DOHH2 (cell line): ENCODE measurements at regions not wholly inside any gene's neighbourhood (a gene's known extent, or its start where the extent isn't known, plus 50 kb on each side); places are given as distances from the start of the nearest gene placed in this dataset.
"Not testable (repeated sequence)": the region's sequence is repeated elsewhere in the genome, so short reads cannot be mapped to it uniquely, and the experiment has no call there.

Source experiments
- H3F3A ChIP-seq: fragments of 200-600 bp; sonication (generic), shearing (Covaris generic); 2 replicates; pipeline ENCODE4 v1.6.0; 2016; ENCODE audit warnings: antibody characterized with exemption, mild to moderate bottlenecking; ENCODE audit not compliant: control insufficient read depth, insufficient read depth
- H3K27ac ChIP-seq: fragments of 200-600 bp; sonication (generic); 2 replicates; pipeline ENCODE4 v1.5.1; 2014; ENCODE audit warnings: low read depth, mild to moderate bottlenecking, low read length, moderate library complexity
- H3K27me3 ChIP-seq: fragments of 200-600 bp; sonication (generic); 2 replicates; pipeline ENCODE4 v1.6.1; 2014; ENCODE audit warnings: mild to moderate bottlenecking, low read length, mixed read lengths; ENCODE audit not compliant: control insufficient read depth
- H3K36me3 ChIP-seq: fragments of 200-600 bp; sonication (generic); 2 replicates; pipeline ENCODE4 v1.6.1; 2014; ENCODE audit warnings: mild to moderate bottlenecking, low read length, moderate library complexity, mixed read lengths; ENCODE audit not compliant: control insufficient read depth
- H3K4me1 ChIP-seq: fragments of 200-600 bp; sonication (generic); 2 replicates; pipeline ENCODE4 v1.6.1; 2014; ENCODE audit warnings: mild to moderate bottlenecking, low read length, mixed read lengths; ENCODE audit not compliant: control insufficient read depth
- H3K4me2 ChIP-seq: fragments of 200-600 bp; sonication (generic); 2 replicates; pipeline ENCODE4 v1.6.0; 2014; ENCODE audit warnings: mild to moderate bottlenecking, low read length, moderate library complexity
- H3K4me3 ChIP-seq: fragments of 200-600 bp; sonication (generic); 2 replicates; pipeline ENCODE4 v1.5.1; 2014; ENCODE audit warnings: mild to moderate bottlenecking, low read length, mixed read lengths
- H3K79me2 ChIP-seq: fragments of 200-600 bp; sonication (generic); 2 replicates; pipeline ENCODE4 v1.6.1; 2014; ENCODE audit warnings: mild to moderate bottlenecking, low read length, mixed read lengths; ENCODE audit not compliant: control insufficient read depth
- H3K9me2 ChIP-seq: fragments of 200-600 bp; sonication (generic); replicated peaks from 2 replicates; pipeline ENCODE4 v1.6.1; 2014; ENCODE audit warnings: mild to moderate bottlenecking, low read length, mixed read lengths; ENCODE audit not compliant: control insufficient read depth
- H3K9me3 ChIP-seq: fragments of 200-600 bp; sonication (generic); 2 replicates; pipeline ENCODE4 v1.6.1; 2014; ENCODE audit warnings: antibody characterized with exemption, low read length, mixed read lengths; ENCODE audit not compliant: control insufficient read depth, insufficient read depth
- H4K20me1 ChIP-seq: fragments of 200-600 bp; sonication (generic); 2 replicates; pipeline ENCODE4 v1.6.0; 2014; ENCODE audit warnings: low read depth, mild to moderate bottlenecking, antibody characterized with exemption, low read length, moderate library complexity; ENCODE audit not compliant: control insufficient read depth, insufficient read depth

DNA sequence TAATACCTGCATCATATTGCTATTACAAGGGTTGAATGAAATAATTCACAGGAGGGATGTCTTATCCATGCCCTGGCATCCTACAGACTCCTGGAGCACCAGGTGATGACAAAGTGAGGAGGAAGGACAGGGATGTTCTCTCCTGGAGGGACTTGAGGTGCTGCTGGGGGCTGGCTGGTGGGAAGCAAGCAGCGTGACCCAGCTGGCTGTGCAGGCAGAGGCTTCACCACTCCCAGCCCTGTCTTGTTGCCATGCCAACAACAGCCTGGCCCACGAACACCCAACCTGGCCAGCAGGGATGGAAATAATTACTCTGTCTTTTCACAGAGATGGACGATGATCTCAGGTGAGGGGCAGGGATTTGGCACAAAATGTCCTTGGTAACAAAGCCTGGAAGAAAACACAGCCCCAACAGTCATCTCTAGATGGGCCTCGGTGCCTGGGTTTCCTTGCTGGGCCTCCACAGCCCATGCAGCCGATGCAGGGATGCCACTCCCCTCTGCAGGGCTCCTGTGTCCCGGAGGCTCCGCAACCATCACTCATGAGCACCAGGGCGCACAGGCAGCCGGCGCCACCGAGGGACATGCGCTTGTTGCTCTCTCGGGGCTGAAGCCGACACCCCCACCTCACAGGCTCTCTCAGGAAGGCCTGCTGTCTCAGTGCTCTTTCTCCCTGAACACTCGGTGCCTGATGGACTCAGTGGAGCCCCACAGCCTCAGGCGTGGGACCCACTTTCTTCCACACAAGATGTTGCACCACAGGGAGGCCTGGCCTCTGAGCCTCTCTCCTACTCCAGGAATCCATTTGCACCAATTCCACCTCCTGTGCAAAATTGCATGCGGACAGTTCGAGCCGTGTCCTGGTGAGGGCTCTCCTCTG is 205.9 kb downstream of the LAT start:
- H3K27ac ChIP-seq, H3K36me3 ChIP-seq, H3F3A ChIP-seq, H3K9me3 ChIP-seq, H3K4me2 ChIP-seq, H3K79me2 ChIP-seq, H3K4me3 ChIP-seq, H3K4me1 ChIP-seq, H3K27me3 ChIP-seq, H4K20me1 ChIP-seq, H3K9me2 ChIP-seq: not testable (repeated sequence)

DNA sequence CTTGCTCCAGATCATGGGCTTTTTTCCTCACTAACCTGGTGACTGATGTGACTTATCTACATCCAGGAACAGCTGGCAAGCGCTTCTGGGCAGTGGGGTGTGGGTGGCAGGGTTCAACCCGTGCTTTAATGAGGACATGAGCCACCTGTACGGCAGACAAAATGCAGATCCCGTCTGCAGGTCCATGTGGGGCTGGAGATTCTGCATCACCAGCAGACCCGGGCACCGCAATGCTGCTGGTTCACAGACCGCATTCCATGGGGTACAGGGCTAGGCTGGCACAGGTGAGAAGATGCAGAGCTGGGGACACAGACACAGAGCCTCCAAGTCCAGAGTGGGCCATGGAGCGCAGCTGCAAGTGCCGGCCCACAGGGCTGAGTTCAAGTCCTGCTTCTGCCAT is 204.0 kb downstream of the LAT start:
- not testable (repeated sequence) for H3K27ac ChIP-seq, H4K20me1 ChIP-seq, H3K27me3 ChIP-seq, H3K9me3 ChIP-seq, H3K4me3 ChIP-seq, H3F3A ChIP-seq, H3K36me3 ChIP-seq, H3K9me2 ChIP-seq, H3K4me1 ChIP-seq, H3K79me2 ChIP-seq, H3K4me2 ChIP-seq

DNA sequence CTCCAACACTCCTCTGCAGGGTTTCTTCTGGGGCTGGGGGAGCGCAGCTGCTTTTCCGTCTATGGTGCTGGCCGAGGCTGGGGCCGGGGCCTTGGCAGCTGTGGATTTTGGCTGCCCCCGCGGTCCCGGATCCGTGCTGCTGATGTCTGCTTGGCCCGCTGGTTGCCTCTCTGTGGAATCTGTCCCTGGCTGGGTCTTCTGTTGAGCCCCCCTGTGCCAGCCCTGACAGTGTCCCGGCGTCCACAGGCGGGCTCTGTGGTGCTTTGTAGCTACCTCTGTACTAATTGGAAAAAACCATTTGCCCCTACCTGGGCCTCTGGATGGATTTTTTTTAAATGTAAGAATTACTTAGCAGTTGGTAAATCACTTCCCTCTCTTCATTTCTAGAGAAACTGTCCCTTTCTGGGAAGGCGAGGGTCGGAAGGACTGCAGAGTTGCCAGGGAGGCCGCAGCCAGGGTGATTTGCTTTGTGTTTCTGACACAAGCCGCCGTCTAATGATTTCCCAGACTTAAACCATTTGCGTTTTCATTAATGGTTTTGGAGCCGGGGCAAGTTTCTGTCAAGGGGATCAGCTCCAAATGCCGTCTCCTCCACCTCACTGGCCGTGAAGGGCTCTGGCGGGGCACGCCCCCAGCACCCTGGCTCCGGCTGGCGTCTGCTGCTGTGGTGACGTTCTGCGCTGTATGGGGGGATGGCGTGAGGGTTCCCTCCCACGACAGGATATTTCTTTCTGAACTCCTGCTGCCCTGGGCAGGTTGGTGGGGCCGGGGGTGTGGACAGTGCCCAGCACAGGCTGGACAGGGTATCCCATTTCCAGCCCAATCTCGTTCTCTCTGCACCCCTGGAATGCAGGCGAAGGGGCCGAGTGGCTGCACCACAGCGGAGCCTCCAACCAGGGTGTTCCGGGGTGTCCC is 201.7 kb downstream of the LAT start:
- not testable (repeated sequence) for H3K9me3 ChIP-seq, H3F3A ChIP-seq, H3K27me3 ChIP-seq, H4K20me1 ChIP-seq, H3K27ac ChIP-seq, H3K4me1 ChIP-seq, H3K4me2 ChIP-seq, H3K36me3 ChIP-seq, H3K4me3 ChIP-seq, H3K79me2 ChIP-seq, H3K9me2 ChIP-seq

DNA sequence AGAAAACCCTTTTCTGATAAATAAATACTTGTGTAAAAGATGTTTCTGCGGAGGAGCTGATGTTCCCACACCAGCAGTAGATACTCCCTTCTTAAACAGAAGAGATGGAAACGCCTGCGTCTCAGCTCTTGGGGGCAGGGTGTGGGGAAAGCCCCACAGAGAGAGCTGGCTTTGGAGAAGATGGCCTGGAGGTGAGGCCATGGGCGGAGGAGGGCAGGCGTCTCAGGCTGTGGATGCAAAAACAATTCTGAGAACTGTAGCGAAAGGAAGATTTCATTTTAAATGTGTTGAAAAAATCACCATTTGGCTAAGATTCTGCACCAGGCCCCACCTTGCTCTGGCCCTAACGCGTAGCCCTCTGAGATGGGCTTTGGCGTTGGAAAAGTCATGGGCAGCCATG is 201.0 kb downstream of the LAT start:
- H3K4me3 ChIP-seq, H3K36me3 ChIP-seq, H3K4me2 ChIP-seq, H3F3A ChIP-seq, H3K9me2 ChIP-seq, H3K79me2 ChIP-seq, H4K20me1 ChIP-seq, H3K27ac ChIP-seq, H3K4me1 ChIP-seq, H3K27me3 ChIP-seq, H3K9me3 ChIP-seq: not testable (repeated sequence)

DNA sequence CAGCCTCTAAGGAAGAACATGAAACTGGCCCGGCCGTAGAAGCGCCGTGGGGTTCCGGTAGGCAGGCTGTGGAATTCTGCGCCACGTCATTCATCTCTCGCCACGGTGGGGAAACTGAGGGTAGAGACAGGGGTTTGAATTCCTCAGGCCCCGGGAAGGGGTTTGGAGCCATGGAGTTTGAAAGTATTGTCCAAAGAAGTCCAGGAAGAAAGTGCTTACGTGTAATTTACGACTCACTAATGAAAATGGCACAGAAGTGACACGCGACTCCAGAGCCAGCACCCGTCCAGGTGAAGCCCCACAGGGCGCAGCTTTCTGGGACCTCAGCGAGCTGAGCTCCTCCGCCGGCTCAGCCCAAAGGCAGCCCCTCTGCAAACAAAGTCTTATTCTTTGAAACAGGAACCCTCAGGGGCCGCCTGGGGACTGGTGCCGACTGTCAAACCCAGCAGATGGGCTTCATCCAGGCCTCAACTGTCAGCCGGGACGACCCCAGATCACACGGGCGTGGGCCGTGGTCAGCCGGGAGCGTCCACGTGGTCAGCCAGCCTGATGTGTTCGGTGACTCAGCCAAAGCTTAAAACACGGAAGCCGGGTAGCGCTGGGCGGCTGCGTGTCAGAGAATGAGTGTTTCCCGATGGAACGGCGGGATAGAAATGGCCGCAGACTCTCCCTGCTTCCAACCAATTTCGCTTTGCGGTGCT is 200.0 kb downstream of the LAT start:
- not testable (repeated sequence) for H3K27ac ChIP-seq, H4K20me1 ChIP-seq, H3K4me3 ChIP-seq, H3K9me3 ChIP-seq, H3K36me3 ChIP-seq, H3F3A ChIP-seq, H3K4me1 ChIP-seq, H3K9me2 ChIP-seq, H3K79me2 ChIP-seq, H3K4me2 ChIP-seq, H3K27me3 ChIP-seq

DNA sequence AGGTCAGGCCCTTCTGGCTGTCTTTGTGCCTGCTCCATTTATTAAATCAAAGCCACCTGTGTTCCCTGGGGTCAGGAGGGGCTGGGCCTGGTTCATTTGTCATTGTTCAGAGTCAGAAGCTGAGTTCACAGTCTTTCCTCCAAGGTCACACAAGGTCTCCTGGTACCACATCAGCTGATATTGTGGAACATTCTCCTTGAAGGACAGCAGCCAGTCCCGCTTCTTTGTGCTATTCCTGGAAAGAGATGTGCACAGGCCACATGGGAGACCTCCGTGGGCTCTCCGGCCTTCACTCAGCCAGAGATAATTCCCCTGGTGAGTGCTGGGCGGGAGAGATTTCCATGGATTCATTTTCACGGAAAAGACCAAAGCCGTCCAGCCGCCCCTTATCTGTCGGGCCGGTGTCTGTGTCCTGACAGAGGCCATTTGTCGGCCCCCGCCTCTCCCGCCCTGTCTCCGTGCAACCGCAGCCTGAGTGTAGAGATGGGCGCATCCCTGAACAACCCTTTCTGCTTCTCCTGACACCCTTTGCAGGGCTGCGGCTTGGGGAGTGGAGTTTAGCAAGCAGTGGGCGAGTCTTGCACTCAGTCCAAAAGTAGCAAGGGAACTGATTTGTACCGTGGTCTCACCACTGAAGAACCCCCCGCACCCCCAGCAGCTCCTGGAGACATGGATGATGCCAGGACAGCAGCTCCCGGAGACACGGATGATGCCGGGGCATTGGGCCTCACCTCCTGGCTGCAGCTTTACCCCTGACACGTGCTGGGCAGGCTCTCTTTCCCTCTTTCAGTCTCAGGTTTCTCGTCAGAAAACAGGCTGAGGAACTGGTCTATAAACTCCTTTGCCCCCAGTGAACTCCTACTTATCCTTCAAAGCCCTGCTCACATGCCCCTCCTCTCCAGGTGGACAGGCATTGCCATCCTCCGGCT is 198.4 kb downstream of the LAT start:
- H3K79me2 ChIP-seq, H3K4me3 ChIP-seq, H3K9me3 ChIP-seq, H3K4me2 ChIP-seq, H3K4me1 ChIP-seq, H3K27me3 ChIP-seq, H4K20me1 ChIP-seq, H3F3A ChIP-seq, H3K27ac ChIP-seq, H3K9me2 ChIP-seq, H3K36me3 ChIP-seq: not testable (repeated sequence)
